GM18909 (cell line): ENCODE measurements at regions not wholly inside any gene's neighbourhood (a gene's known extent, or its start where the extent isn't known, plus 50 kb on each side); places are given as distances from the start of the nearest gene placed in this dataset.

Source experiments
- ATAC-seq: cut with Tn5 transposase; IDR thresholded peaks from one replicate; pipeline ENCODE4 v1.9.1; 2021; ENCODE audit warnings: mild to moderate bottlenecking; ENCODE audit not compliant: unreplicated experiment, poor library complexity

GRCh38 chr5:124566875-124567450, 179.5 kb downstream of the ZNF608 start:
- no peak for ATAC-seq

DNA sequence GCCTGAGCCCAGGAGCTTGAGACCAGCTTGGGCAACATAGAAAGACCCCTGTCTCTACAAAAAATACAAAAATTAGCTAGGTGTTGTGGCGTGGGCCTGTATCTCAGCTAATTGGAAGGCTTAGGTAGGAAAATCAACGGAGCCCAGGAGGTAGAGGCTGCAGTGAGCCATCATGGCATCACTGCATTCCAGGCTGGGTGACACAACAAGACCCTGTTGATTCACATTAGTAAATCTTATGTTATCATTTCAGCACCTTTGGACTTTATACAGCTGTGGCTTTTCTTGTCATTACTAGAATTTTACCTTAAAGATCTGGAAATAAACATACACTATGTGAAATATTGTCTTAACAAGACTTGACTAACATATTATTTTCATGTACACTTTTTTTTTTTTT, 185.0 kb downstream of the ZNF608 start:
- no peak for ATAC-seq

- no peak for ATAC-seq
Measured at GRCh38 chr5:124560370-124560769, 186.1 kb downstream of the ZNF608 start.

- ATAC-seq = no peak
Measured at GRCh38 chr5:124557761-124558160, 188.7 kb downstream of the ZNF608 start.

- ATAC-seq = no peak
Measured at GRCh38 chr5:124554746-124555578, 191.5 kb downstream of the ZNF608 start.

GRCh38 chr5:124553911-124554310, 192.5 kb downstream of the ZNF608 start:
- no peak for ATAC-seq

GRCh38 chr5:124552526-124552925, 193.9 kb downstream of the ZNF608 start:
- ATAC-seq = no peak

- no peak for ATAC-seq
Measured at GRCh38 chr5:124551939-124552279, 194.5 kb downstream of the ZNF608 start.

DNA sequence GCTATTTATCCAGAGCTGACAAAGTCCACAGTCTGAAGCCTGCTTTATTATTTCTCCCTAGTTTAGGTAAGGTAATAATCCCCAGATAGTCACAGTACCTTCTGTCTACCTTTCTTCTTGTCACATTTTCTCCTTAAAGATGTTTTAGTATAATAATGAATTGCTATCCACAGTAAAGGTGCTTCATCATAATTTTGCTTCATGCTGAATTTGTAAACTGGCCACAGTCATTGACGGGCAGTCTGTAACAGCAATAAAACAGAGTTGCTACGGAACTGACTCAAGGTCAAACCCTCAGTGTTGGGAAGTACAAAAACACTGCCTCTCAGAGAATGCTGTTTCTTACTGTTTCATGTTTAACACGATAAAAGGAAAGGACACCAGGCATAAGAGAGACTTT, 195.7 kb downstream of the ZNF608 start:
- ATAC-seq = no peak

DNA sequence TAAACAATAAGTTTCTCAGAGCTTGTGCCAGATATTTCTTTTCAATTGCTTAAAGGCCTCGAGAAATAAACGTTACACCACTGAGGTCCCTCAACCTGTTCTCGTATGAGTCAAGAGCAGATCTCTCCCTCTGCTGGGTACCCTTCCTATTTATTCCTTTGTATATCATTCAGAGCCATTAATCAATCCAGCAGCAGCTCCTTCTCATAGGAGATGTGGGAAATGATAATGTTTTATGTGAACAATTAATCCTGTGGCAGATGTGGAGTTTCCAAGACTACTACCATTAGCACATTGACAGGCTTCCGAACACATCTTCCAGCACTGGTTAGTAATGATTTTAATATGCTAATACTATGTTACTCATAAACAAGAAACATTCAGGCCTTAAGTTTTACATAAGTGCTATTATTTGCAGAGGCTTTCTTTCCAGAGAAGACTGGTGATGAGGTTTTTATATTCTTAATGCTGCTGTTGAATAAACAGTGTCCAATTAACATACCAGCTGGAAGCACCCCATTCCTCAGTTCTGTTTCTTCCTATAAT, 196.5 kb downstream of the ZNF608 start:
- ATAC-seq = no peak

GRCh38 chr5:124546643-124547042, 199.8 kb downstream of the ZNF608 start:
- no peak for ATAC-seq

- peak; percentile 92 for ATAC-seq
Measured at GRCh38 chr5:124544366-124545055, 201.9 kb downstream of the ZNF608 start.

- ATAC-seq = no peak
Measured at GRCh38 chr5:124538931-124539330, 207.5 kb downstream of the ZNF608 start.

DNA sequence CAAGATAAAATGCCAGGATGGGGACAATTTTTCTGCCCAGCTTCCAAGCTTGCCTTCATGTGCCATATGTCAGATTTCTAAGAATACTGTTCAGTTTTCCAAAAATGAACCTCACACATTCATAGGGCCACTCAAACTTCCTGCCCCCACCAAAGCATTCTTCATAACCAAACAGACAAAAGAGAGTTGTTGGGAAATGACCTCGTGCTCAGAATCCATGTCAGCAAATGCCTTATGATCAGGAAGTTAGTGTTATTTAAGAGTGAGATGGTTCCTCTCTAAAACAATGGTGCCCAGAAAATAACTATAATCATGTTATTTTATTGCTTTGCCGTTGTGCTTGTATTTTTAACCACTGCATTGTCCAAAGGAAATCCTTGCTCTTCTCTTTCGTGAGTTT, 208.2 kb downstream of the ZNF608 start:
- ATAC-seq = no peak

DNA sequence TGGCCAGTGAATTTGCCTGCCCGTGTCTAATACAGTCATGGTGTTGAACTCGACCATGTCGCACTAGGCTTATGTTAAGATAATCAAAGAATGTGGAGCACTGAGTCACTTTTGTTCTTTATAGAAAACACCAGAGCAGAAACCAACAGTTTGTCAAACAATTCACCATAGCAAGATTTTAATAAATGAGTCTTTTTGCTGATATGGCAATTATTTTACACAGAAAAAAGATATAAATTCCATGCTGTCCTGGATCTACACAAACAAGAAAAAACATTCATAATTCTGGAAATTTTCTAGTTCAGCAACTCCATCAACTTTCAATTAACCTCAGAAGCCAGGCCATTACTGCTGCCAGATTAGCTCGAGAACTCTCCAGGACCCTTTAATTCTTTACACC, 208.9 kb downstream of the ZNF608 start:
- no peak for ATAC-seq

GRCh38 chr5:124537107-124537506, 209.3 kb downstream of the ZNF608 start:
- ATAC-seq = no peak

GRCh38 chr5:124536333-124536732, 210.1 kb downstream of the ZNF608 start:
- ATAC-seq = no peak

GRCh38 chr5:124530916-124531315, 215.5 kb downstream of the ZNF608 start:
- no peak for ATAC-seq

DNA sequence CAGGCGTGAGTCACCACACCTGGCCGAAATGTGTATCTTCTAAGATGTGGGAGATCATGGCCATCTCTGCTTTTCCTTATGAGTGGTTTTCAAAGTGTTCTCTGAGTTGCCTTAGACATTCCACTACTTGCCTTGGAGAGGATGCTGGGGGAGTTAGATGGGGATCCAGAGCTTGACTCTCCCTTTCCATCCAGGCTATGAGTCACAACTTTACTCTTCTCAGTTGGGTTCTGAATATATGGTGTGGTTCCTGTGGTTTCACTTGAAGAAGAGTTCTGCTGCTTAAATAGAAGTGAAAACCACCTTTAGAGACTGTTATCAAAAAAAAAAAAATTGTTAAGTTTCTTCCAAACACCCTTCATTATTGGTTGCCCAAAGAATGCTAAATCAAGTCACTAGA, 217.6 kb downstream of the ZNF608 start:
- ATAC-seq = no peak

GRCh38 chr5:124527220-124527991, 219.0 kb downstream of the ZNF608 start:
- ATAC-seq = peak; percentile 35
